ENCODE measurements at regions not wholly inside any gene's neighbourhood (a gene's known extent, or its start where the extent isn't known, plus 50 kb on each side); places are given as distances from the start of the nearest gene placed in this dataset.

- peaks cover 40% of the 10 kb centered on the region for H3K27me3 ChIP-seq (ENCODE audit: control insufficient read depth, extremely low read depth, insufficient read depth, low read length)
- no peaks in the 10 kb centered on the region for H3K9me3 ChIP-seq (ENCODE audit: control insufficient read depth, low read depth, low read length)
- no peaks in the 10 kb centered on the region for H3K9me1 ChIP-seq (ENCODE audit: control insufficient read depth, extremely low read depth, insufficient read depth, low read length)
- H3K36me3 ChIP-seq (ENCODE audit: control insufficient read depth in 2 of 2, extremely low read depth in 1 of 2, insufficient read depth in 2 of 2, low read length in 2 of 2): no peaks in the 10 kb centered on the region
- no peaks in the 10 kb centered on the region for H4K20me1 ChIP-seq (ENCODE audit: control insufficient read depth, extremely low read depth, insufficient read depth, low read length)
- H3K9ac ChIP-seq (ENCODE audit: control insufficient read depth, extremely low read depth, insufficient read depth, low read length): no peak overlapping the region
- TF ChIP-seq CTCF (optimal IDR thresholded peaks at IDR 0.05 in 1 of 3, IDR thresholded peaks at IDR 0.05 in 1 of 3, conservative IDR thresholded peaks at IDR 0.05 in 1 of 3; ENCODE audit: extremely low read depth in 1 of 3, insufficient read depth in 2 of 3, low read length in 3 of 3): no peak
- TF ChIP-seq EZH2 (IDR thresholded peaks at IDR 0.05; ENCODE audit: low read length): no peak
- dilution Hi-C loops (cut with MboI; ENCODE audit: extremely low pct_ligation_motif_present, low sequenced_read_pairs): no loop called here
- H3K79me2 ChIP-seq (ENCODE audit: control insufficient read depth, insufficient read depth, low read length): no peaks in the 10 kb centered on the region
- H3K4me3 ChIP-seq (ENCODE audit: control insufficient read depth in 2 of 3, extremely low read depth in 1 of 3, insufficient read depth in 2 of 3, low read depth in 1 of 3, low read length in 3 of 3): no peak overlapping the region
- FAIRE-seq (no peak), DNase-seq (ENCODE audit: low read depth, low spot score) (no peak)
- no peak overlapping the region for H2AFZ ChIP-seq (ENCODE audit: control insufficient read depth, low read length)
- no peak overlapping the region for H3K4me2 ChIP-seq (ENCODE audit: control insufficient read depth, extremely low read depth, insufficient read depth, low read depth, low read length)
- H3K4me1 ChIP-seq (ENCODE audit: control insufficient read depth, extremely low read depth, insufficient read depth, low read length): no peaks in the 10 kb centered on the region
- H3K27ac ChIP-seq (ENCODE audit: control insufficient read depth, insufficient read depth, low read length): no peak overlapping the region
These were observed 55.4 kb upstream of the GRIP2 start for GRCh38 chr3:14595561-14595960.

- Histone ChIP-seq H2AFZ (ENCODE audit: control insufficient read depth, low read length) (no peak overlapping the region), H3K4me3 (ENCODE audit: control insufficient read depth in 2 of 3, extremely low read depth in 1 of 3, insufficient read depth in 2 of 3, low read depth in 1 of 3, low read length in 3 of 3) (no peak overlapping the region), H3K9me1 (ENCODE audit: control insufficient read depth, extremely low read depth, insufficient read depth, low read length) (no peaks in the 10 kb centered on the region), H4K20me1 (ENCODE audit: control insufficient read depth, extremely low read depth, insufficient read depth, low read length) (no peaks in the 10 kb centered on the region), H3K36me3 (ENCODE audit: control insufficient read depth in 2 of 2, extremely low read depth in 1 of 2, insufficient read depth in 2 of 2, low read length in 2 of 2) (no peaks in the 10 kb centered on the region), H3K79me2 (ENCODE audit: control insufficient read depth, insufficient read depth, low read length) (no peaks in the 10 kb centered on the region), H3K9me3 (ENCODE audit: control insufficient read depth, low read depth, low read length) (no peaks in the 10 kb centered on the region), H3K27me3 (ENCODE audit: control insufficient read depth, extremely low read depth, insufficient read depth, low read length) (peaks cover 44% of the 10 kb centered on the region), H3K27ac (ENCODE audit: control insufficient read depth, insufficient read depth, low read length) (no peak overlapping the region), H3K4me1 (ENCODE audit: control insufficient read depth, extremely low read depth, insufficient read depth, low read length) (no peaks in the 10 kb centered on the region), H3K9ac (ENCODE audit: control insufficient read depth, extremely low read depth, insufficient read depth, low read length) (no peak overlapping the region), H3K4me2 (ENCODE audit: control insufficient read depth, extremely low read depth, insufficient read depth, low read depth, low read length) (no peak overlapping the region)
- FAIRE-seq (no peak), DNase-seq (ENCODE audit: low read depth, low spot score) (no peak)
- dilution Hi-C loops (cut with MboI; ENCODE audit: extremely low pct_ligation_motif_present, low sequenced_read_pairs): no loop called here
- TF ChIP-seq CTCF (optimal IDR thresholded peaks at IDR 0.05 in 1 of 3, IDR thresholded peaks at IDR 0.05 in 1 of 3, conservative IDR thresholded peaks at IDR 0.05 in 1 of 3; ENCODE audit: extremely low read depth in 1 of 3, insufficient read depth in 2 of 3, low read length in 3 of 3): no peak
- TF ChIP-seq EZH2 (IDR thresholded peaks at IDR 0.05; ENCODE audit: low read length): no peak
These were observed 54.3 kb upstream of the CCDC174 start for GRCh38 chr3:14597266-14597665.

Measured in keratinocyte (primary cell).